HCEC 1CT (cell line): ENCODE measurements at regions not wholly inside any gene's neighbourhood (a gene's known extent, or its start where the extent isn't known, plus 50 kb on each side); places are given as distances from the start of the nearest gene placed in this dataset.
"Not testable (repeated sequence)": the region's sequence is repeated elsewhere in the genome, so short reads cannot be mapped to it uniquely, and the experiment has no call there.

Experiments
- DNase-seq: peaks from one replicate; pipeline ENCODE4 v3.0.0-alpha.2; 2017

DNA sequence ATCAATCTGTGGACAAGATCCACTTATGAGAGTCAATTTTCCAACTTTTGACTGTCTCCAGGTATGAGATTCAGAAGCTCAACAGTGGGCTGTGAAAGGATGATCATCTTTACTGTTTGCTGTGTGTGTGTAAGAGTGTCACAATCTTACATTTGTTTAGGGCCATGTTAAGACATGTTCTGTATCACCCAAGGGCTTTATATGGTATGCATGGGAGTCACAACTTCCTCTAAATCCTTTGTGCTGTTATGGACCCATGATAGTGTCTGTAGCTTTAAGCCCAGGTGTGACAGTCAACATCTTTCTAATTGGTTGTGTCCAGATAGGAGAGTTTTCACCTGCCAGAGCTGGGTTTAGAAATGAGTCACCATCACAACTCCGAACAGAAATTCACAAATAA is 70.2 kb downstream of the ZNF726 start:
- DNase-seq, result not testable (repeated sequence)

DNA sequence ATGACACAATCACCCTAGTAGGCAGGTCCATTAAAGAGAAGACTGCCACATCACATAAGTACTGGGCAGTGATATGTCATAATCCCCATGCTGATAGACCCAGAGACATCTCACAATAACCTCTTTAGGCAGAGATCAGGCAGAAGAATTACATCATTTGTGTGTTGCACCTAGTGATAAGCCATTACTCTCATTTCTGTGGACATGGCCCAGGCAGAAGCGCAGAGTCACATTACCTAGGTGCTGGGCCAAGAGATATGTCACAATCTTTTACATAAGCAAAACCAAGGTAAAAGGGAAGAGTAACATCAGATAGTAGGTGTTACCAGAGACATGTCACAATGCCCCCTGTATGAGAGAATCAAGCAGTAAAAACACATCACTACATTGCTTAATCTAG is 71.9 kb downstream of the ZNF726 start:
- DNase-seq, result no peak

DNA sequence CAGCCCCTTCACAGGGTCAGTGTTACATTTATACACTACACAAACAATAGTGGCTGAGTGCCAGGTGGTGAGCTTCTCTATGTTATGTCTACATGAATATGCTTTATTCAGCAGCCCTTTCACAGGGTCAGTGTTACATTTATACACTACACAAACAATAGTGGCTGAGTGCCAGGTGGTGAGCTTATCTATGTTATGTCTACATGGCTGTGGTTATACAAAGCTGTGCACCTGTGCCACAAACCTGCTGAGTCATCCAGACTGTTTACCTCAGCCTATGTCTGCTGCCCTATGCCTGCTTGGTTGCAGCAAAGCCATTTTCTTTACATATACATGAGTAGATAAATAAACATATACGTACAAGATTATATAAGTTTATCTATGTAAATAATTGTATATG is 76.5 kb downstream of the ZNF726 start:
- no peak for DNase-seq

GRCh38 chr19:23992348-23992747 is 77.7 kb downstream of the ZNF726 start:
- DNase-seq, result no peak

GRCh38 chr19:23993440-23993839 is 78.8 kb downstream of the ZNF726 start:
- no peak for DNase-seq

DNA sequence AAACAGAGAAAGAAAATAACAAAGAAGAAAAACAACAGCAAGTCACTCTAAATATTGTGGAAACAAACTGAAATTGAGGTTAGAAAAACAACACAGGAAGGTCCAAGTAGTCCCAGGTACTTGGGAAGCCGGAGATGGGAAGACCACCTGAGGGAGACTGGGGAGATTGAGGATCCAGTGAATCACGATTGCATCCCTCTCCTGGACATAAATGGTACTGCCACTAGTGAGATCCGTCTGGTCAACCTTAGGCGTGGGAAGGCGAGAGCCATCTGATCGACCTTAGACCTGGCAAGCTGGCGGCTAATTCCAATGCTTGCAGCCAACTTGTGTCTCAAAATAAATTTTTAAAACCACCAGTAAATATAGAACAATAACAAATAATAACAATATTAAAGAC is 81.9 kb downstream of the ZNF726 start:
- no peak for DNase-seq

DNA sequence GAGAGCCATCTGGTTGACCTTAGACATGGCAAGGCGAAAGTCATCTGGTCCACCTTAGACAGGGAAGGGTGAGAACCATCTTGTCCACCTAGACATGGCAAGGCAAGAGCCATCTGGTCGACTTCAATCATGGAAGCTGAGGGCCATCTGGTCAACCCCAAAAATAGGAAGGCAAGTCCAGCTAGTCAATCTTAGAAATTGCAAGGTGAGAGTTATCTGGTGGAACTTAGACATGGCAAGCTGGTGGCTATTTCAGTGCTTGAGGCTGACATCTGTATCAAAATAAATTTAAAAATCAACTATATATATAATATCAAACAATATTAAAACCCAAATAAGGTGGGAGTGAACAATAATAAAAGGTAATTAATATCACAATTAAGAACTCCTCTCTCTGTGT is 83.9 kb downstream of the ZNF726 start:
- DNase-seq, result no peak

- DNase-seq, result no peak
Measured at GRCh38 chr19:23999821-24000610, 85.3 kb downstream of the ZNF726 start.

DNA sequence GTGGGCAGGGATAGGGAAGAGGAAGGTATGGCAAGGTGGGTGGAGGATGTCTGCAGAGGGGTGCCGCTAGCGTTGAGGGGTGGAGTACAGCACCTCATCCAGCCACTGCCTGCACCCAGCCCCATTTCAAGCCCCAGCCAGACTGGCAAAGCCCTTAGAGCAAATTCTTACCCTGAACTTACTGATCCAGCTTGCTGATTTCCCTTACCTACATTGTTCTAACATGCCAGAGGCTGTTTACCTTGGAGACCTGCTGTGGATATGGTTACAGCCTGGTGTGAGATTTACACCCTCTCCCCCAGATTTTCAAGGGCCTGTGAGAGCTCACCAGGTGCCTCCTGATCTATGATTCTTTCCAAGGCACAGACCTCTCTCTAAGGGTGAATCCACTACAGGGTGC is 86.0 kb downstream of the ZNF726 start:
- DNase-seq, result no peak

- no peak for DNase-seq
Measured at GRCh38 chr19:24002256-24002945, 84.6 kb upstream of the ZNF254 start.

GRCh38 chr19:24003537-24003936 is 83.5 kb upstream of the ZNF254 start:
- no peak for DNase-seq

GRCh38 chr19:24004166-24004565 is 82.8 kb upstream of the ZNF254 start:
- no peak for DNase-seq

DNA sequence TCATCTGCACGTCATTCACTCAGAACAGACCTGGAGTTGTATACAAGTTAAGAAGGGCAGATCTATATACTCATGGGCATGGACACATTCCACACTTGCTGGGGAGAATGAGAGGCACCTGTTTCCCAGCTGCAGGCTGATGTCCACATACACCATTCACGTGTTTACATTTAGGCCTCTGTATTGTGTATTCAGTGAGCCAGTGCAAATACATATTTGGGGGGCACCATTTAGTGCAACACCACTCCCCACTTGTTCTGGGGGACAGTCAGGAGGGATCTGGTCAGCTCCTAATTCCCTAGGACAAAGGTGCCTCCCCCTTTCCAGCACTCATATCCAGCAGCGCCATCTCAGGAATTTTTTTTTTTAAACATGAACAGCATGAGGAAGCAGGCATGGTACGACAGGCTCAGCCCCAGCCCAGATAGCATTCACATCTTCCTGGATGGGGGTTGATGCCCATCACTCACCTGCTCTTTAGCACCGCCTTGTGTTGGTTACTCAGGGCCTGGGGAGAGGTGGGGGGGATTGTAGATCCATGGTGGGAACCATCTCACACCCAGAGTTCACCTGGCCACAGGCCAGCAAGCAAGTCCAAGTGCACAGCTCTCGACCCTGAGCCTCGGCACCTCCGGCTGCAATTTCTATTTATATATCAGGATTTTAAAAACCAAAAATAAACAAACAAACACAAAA is 56.9 kb upstream of the ZNF254 start:
- DNase-seq, result no peak

GRCh38 chr19:24032651-24033050 is 54.3 kb upstream of the ZNF254 start:
- DNase-seq, result no peak

DNA sequence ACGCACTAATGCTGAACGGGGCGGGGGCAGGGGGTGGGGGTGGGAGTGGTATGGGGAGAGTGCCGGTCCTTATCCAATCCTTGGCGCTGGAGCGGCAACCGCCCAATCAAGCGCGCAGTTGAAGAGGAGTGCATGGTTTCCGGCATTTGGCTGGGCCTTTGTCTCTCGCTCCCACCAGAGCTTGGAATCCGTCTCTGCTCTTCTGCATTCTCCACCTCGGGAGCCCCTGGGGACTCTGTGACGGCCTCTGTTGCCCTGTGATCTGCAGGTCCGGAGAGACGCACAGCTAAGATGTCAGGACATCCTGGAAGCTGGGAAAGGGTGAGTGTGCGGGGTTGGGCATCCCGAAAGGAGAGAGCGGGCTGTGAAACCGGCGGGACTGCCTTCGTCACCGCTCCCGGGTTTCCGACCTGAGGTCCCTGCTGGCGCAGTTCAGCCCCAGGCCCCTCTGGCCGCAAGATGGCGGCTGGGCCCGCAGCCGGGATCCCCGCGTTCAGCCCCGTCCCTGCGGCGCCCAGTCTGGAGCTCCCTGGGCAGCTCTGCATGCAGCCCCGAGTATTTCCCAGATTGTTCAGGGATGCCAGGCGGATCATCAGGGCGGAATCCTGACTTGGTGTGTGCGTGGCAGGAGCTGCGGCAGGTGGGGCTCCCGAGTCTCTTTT is 53.6 kb upstream of the ZNF254 start:
- peak; percentile 89 for DNase-seq

DNA sequence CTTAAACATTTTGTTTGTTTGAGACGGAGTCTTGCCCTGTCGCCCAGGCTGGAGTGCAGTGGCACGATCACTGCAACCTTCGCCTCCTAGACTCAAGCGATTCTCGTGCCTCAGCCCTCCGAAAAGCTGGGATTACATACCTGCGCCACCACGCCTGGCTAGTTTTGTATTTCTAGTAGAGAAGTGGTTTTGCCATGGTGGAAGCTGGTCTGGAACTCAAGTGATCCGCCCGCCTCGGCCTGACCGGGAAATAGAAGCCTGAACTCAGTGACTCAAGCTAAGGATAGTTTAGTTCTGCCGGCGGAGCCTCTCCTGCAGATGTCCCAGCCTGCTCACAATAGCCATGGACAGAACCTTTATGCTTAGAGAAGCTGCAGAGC is 53.0 kb upstream of the ZNF254 start:
- DNase-seq, result peak; percentile 57

DNA sequence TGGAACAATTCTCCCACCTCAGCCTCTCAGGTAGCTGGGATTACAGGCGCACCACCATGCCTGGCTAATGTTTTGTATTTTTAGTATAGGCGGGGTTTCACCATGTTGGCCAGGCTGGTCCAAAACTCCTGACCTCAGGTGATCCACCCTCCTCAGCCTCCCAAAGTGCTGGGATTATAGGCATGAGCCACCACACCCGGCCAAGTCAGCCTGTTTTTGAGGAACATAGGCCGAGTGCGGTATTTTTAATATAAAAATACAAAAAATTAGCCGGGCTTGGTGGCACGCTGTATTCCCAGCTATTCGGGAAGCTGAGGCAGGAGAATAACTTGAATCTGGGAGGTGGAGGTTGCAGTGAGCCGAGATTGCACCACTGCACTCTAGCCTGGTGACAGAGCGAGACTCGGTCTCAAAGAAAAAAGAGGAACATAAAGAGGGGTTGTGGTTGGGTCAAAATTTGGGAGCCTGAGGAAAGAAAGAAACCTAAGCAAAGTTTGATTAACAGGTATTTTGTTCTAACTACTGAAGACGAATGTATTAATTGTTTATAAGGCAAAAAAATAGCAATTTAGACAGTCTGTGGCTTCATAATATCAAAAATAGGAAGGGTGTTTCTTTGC is 51.6 kb upstream of the ZNF254 start:
- not testable (repeated sequence) for DNase-seq
